GM23338 (cell line): ENCODE measurements at regions not wholly inside any gene's neighbourhood (a gene's known extent, or its start where the extent isn't known, plus 50 kb on each side); places are given as distances from the start of the nearest gene placed in this dataset.

Experiments
- ATAC-seq: fragments of 200-7000 bp; cut with Tn5 transposase; 3 replicates; pipeline ENCODE4 v1.9.1; 2020
- DNase-seq: peaks from one replicate; pipeline ENCODE4 v3.0.0-alpha.2; 2015; ENCODE audit warnings: low spot score
- H2AFZ ChIP-seq: fragments of 200-600 bp; sonication (generic); 2 replicates; pipeline ENCODE4 v1.8.0; 2016; ENCODE audit warnings: antibody characterized with exemption, mild to moderate bottlenecking, moderate library complexity
- H3F3A ChIP-seq: fragments of 200-600 bp; sonication (generic); replicated peaks from 2 replicates; pipeline ENCODE4 v1.8.0; 2017; ENCODE audit warnings: antibody characterized with exemption, mixed run types, low read depth
- H3K27ac ChIP-seq: fragments of 200-600 bp; sonication (generic); 2 replicates; pipeline ENCODE4 v1.6.1; 2016; ENCODE audit warnings: low read depth
- H3K27me3 ChIP-seq: fragments of 200-600 bp; sonication (generic); 2 replicates; pipeline ENCODE4 v1.8.0; 2016; ENCODE audit warnings: mild to moderate bottlenecking, mixed run types, moderate library complexity; ENCODE audit not compliant: insufficient read depth
- H3K36me3 ChIP-seq: fragments of 200-600 bp; sonication (generic); 2 replicates; pipeline ENCODE4 v1.8.0; 2016; ENCODE audit warnings: mild to moderate bottlenecking; ENCODE audit not compliant: insufficient read depth
- H3K4me1 ChIP-seq: fragments of 200-600 bp; sonication (generic); 2 replicates; pipeline ENCODE4 v1.8.0; 2016; ENCODE audit warnings: mild to moderate bottlenecking, moderate library complexity; ENCODE audit not compliant: insufficient read depth
- H3K4me2 ChIP-seq: fragments of 200-600 bp; sonication (generic); 2 replicates; pipeline ENCODE4 v1.7.1; 2017; ENCODE audit warnings: mixed run types
- H3K4me3 ChIP-seq: fragments of 200-600 bp; sonication (generic); 2 replicates; pipeline ENCODE4 v1.6.1; 2016; ENCODE audit warnings: mixed run types
- H3K79me2 ChIP-seq: fragments of 200-600 bp; sonication (generic); replicated peaks from 2 replicates; pipeline ENCODE4 v1.8.0; 2017; ENCODE audit warnings: mild to moderate bottlenecking; ENCODE audit not compliant: insufficient read depth
- H3K9me2 ChIP-seq: fragments of 200-600 bp; sonication (generic); 2 replicates; pipeline ENCODE4 v1.8.0; 2017; ENCODE audit not compliant: insufficient read depth
- H4K20me1 ChIP-seq: fragments of 200-600 bp; sonication (generic); replicated peaks from 2 replicates; pipeline ENCODE4 v1.8.0; 2017; ENCODE audit warnings: mild to moderate bottlenecking; ENCODE audit not compliant: insufficient read depth
- H3K27ac Mint-ChIP-seq: 2 replicates; pipeline ENCODE4 v1.8.0; 2020; ENCODE audit warnings: inconsistent platforms, mild to moderate bottlenecking, moderate library complexity, mixed read lengths
- H3K27me3 Mint-ChIP-seq: 3 replicates; pipeline ENCODE4 v1.8.0; 2022; ENCODE audit warnings: low read depth, mild to moderate bottlenecking, moderate library complexity, mixed read lengths, inconsistent platforms; ENCODE audit not compliant: insufficient read depth, poor library complexity
- H3K36me3 Mint-ChIP-seq: 3 replicates; pipeline ENCODE4 v1.8.0; 2021; ENCODE audit warnings: low read depth, mild to moderate bottlenecking, inconsistent platforms, moderate library complexity, mixed read lengths
- H3K4me1 Mint-ChIP-seq: 3 replicates; pipeline ENCODE4 v1.8.0; 2020; ENCODE audit warnings: mild to moderate bottlenecking, inconsistent platforms, mixed read lengths
- H3K4me3 Mint-ChIP-seq: 3 replicates; pipeline ENCODE4 v1.8.0; 2021; ENCODE audit warnings: moderate library complexity, mild to moderate bottlenecking, inconsistent platforms, mixed read lengths
- H3K9me3 Mint-ChIP-seq: 3 replicates; pipeline ENCODE4 v1.8.0; 2020; ENCODE audit warnings: moderate library complexity, mild to moderate bottlenecking, inconsistent platforms, mixed read lengths
- CREB1 ChIP-seq: fragments of 250-450 bp; sonication (Bioruptor Pico); IDR thresholded peaks from 2 replicates; pipeline ENCODE4 v1.5.0; 2020; ENCODE audit warnings: low read depth, mild to moderate bottlenecking, moderate library complexity
- ETS1 ChIP-seq: IDR thresholded peaks from 2 replicates; pipeline ENCODE4 v1.6.1; 2016; ENCODE audit warnings: antibody characterized with exemption
- EZH2 ChIP-seq: fragments of 200-600 bp; sonication (generic); IDR thresholded peaks from one replicate; pipeline ENCODE4 v1.8.0; 2017; ENCODE audit warnings: antibody characterized with exemption, mild to moderate bottlenecking, low read depth; ENCODE audit not compliant: unreplicated experiment
- EZH2phosphoT487 ChIP-seq: fragments of 200-600 bp; sonication (generic); IDR thresholded peaks from one replicate; pipeline ENCODE4 v1.8.1; 2018; ENCODE audit warnings: antibody characterized with exemption; ENCODE audit not compliant: unreplicated experiment
- JUNB ChIP-seq: IDR thresholded peaks from one replicate; pipeline ENCODE4 v1.6.1; 2016; ENCODE audit warnings: antibody characterized with exemption; ENCODE audit not compliant: unreplicated experiment
- NANOG ChIP-seq: IDR thresholded peaks from 2 replicates; pipeline ENCODE4 v1.6.1; 2016; ENCODE audit warnings: antibody characterized with exemption, borderline replicate concordance
- POLR2AphosphoS5 ChIP-seq: IDR thresholded peaks from 2 replicates; pipeline ENCODE4 v1.6.1; 2016; ENCODE audit warnings: antibody characterized with exemption, low read depth
- REST ChIP-seq: IDR thresholded peaks from one replicate; pipeline ENCODE4 v1.6.1; 2018; ENCODE audit warnings: antibody characterized with exemption; ENCODE audit not compliant: unreplicated experiment
- STAT1 ChIP-seq: IDR thresholded peaks from one replicate; pipeline ENCODE4 v1.6.1; 2016; ENCODE audit warnings: antibody characterized with exemption; ENCODE audit not compliant: unreplicated experiment
- ZNF114 ChIP-seq: fragments of 250-450 bp; sonication (Bioruptor Pico); IDR thresholded peaks from 2 replicates; pipeline ENCODE4 v1.5.0; 2020; ENCODE audit warnings: mild to moderate bottlenecking, moderate library complexity
- ZNF331 ChIP-seq: fragments of 250-450 bp; sonication (Bioruptor Pico); IDR thresholded peaks from 2 replicates; pipeline ENCODE4 v1.5.0; 2020; ENCODE audit warnings: low read depth, mild to moderate bottlenecking, moderate library complexity
- ZNF462 ChIP-seq: fragments of 250-450 bp; sonication (Bioruptor Pico); IDR thresholded peaks from 2 replicates; pipeline ENCODE4 v1.5.0; 2020; ENCODE audit warnings: mild to moderate bottlenecking, moderate library complexity

GRCh38 chrX:1935805-1936204, 320.9 kb downstream of the ASMT start (continued):
- TF ChIP-seq ZNF462 (CRISPR knock-in tag) (no peak), NANOG (no peak), ETS1 (no peak), JUNB (no peak)

- peaks cover 14% of the 10 kb centered on the region; the same call in 2 of the 3 replicates for H3K4me1 Mint-ChIP-seq
- Histone ChIP-seq H3K27ac (no peak overlapping the region), H3K27me3 (no peaks in the 10 kb centered on the region), H3K4me3 (no peak overlapping the region), H3K9me2 (no peaks in the 10 kb centered on the region), H3K4me1 (no peaks in the 10 kb centered on the region; the same call in 1 of the 2 replicates), H3K4me2 (no peak overlapping the region), H3F3A (no peaks in the 10 kb centered on the region), H4K20me1 (no peaks in the 10 kb centered on the region), H3K36me3 (peaks cover 5% of the 10 kb centered on the region; the same call in 1 of the 2 replicates), H2AFZ (no peak overlapping the region), H3K79me2 (no peaks in the 10 kb centered on the region)
- no peak for ATAC-seq
- H3K36me3 Mint-ChIP-seq: peaks cover 13% of the 10 kb centered on the region
- peaks cover 3% of the 10 kb centered on the region for H3K27me3 Mint-ChIP-seq
- no peak overlapping the region for H3K27ac Mint-ChIP-seq
- no peak for DNase-seq
- peaks cover 18% of the 10 kb centered on the region for H3K9me3 Mint-ChIP-seq
- no peak overlapping the region for H3K4me3 Mint-ChIP-seq
- no peak for TF ChIP-seq NANOG
- no peak for TF ChIP-seq JUNB
- no peak for TF ChIP-seq EZH2
- TF ChIP-seq ETS1: no peak
- TF ChIP-seq STAT1: no peak
- no peak for TF ChIP-seq CREB1 (CRISPR knock-in tag)
- no peak for TF ChIP-seq ZNF331 (CRISPR knock-in tag)
- no peak for TF ChIP-seq POLR2AphosphoS5
- TF ChIP-seq ZNF114 (CRISPR knock-in tag): no peak
- no peak for TF ChIP-seq REST
- no peak for TF ChIP-seq EZH2phosphoT487
Measured at GRCh38 chrX:1938190-1938589, 323.3 kb downstream of the ASMT start.
